ENCODE measurements at regions not wholly inside any gene's neighbourhood (a gene's known extent, or its start where the extent isn't known, plus 50 kb on each side); places are given as distances from the start of the nearest gene placed in this dataset.
"Not testable (repeated sequence)": the region's sequence is repeated elsewhere in the genome, so short reads cannot be mapped to it uniquely, and the experiment has no call there.

- H3K4me3 Mint-ChIP-seq; H3K36me3 Mint-ChIP-seq (ENCODE audit: low read depth); DNase-seq; H3K27me3 Mint-ChIP-seq; intact Hi-C loops (cut with micrococcal nuclease); H3K9me3 Mint-ChIP-seq: not testable (repeated sequence)
- Mint-ChIP-seq H3K4me1 (peaks cover 27% of the 10 kb centered on the region), H3K27ac (peak overlapping the region; percentile 60)
Measured at GRCh38 chr19:28434365-28434764, 778.6 kb downstream of the UQCRFS1 start.

GRCh38 chr19:28433166-28433565, 779.8 kb downstream of the UQCRFS1 start:
- DNase-seq; H3K27me3 Mint-ChIP-seq; H3K36me3 Mint-ChIP-seq (ENCODE audit: low read depth); intact Hi-C loops (cut with micrococcal nuclease); H3K4me3 Mint-ChIP-seq; H3K9me3 Mint-ChIP-seq; H3K27ac Mint-ChIP-seq: not testable (repeated sequence)
- H3K4me1 Mint-ChIP-seq, result peaks cover 29% of the 10 kb centered on the region

GRCh38 chr19:28430214-28430613, 782.7 kb downstream of the UQCRFS1 start:
- Mint-ChIP-seq H3K9me3 (peaks cover 8% of the 10 kb centered on the region), H3K36me3 (ENCODE audit: low read depth) (peaks cover 2% of the 10 kb centered on the region), H3K4me1 (peaks cover 18% of the 10 kb centered on the region), H3K27me3 (no peaks in the 10 kb centered on the region), H3K27ac (no peak overlapping the region), H3K4me3 (no peak overlapping the region)
- no peak for DNase-seq
- intact Hi-C loops (cut with micrococcal nuclease), result no loop called here

GRCh38 chr19:28429356-28429755, 783.6 kb downstream of the UQCRFS1 start:
- no peak overlapping the region for H3K27ac Mint-ChIP-seq
- no peak overlapping the region for H3K4me3 Mint-ChIP-seq

GRCh38 chr19:28428663-28429348, 784.1 kb downstream of the UQCRFS1 start:
- Mint-ChIP-seq H3K4me1 (peaks cover 18% of the 10 kb centered on the region), H3K27ac (no peak overlapping the region)

More at GRCh38 chr19:28429356-28429755, 783.6 kb downstream of the UQCRFS1 start:
- peaks cover 15% of the 10 kb centered on the region for H3K4me1 Mint-ChIP-seq
- intact Hi-C loops (cut with micrococcal nuclease), result no loop called here
- no peaks in the 10 kb centered on the region for H3K27me3 Mint-ChIP-seq
- H3K9me3 Mint-ChIP-seq, result peaks cover 8% of the 10 kb centered on the region
- no peak for DNase-seq
- peaks cover 2% of the 10 kb centered on the region for H3K36me3 Mint-ChIP-seq (ENCODE audit: low read depth)

GRCh38 chr19:28427376-28428083, 785.4 kb downstream of the UQCRFS1 start:
- no peaks in the 10 kb centered on the region for H3K36me3 Mint-ChIP-seq (ENCODE audit: low read depth)
- no peak overlapping the region for H3K27ac Mint-ChIP-seq
- intact Hi-C loops (cut with micrococcal nuclease), result no loop called here
- no peaks in the 10 kb centered on the region for H3K27me3 Mint-ChIP-seq
- no peak overlapping the region for H3K4me3 Mint-ChIP-seq
- H3K4me1 Mint-ChIP-seq, result peaks cover 18% of the 10 kb centered on the region
- peaks cover 8% of the 10 kb centered on the region for H3K9me3 Mint-ChIP-seq
- DNase-seq, result no peak

More at GRCh38 chr19:28428663-28429348, 784.1 kb downstream of the UQCRFS1 start:
- peaks cover 8% of the 10 kb centered on the region for H3K9me3 Mint-ChIP-seq
- H3K27me3 Mint-ChIP-seq, result no peaks in the 10 kb centered on the region
- intact Hi-C loops (cut with micrococcal nuclease), result no loop called here
- no peak for DNase-seq
- no peak overlapping the region for H3K4me3 Mint-ChIP-seq
- peaks cover 2% of the 10 kb centered on the region for H3K36me3 Mint-ChIP-seq (ENCODE audit: low read depth)

- DNase-seq, result no peak
- H3K27ac Mint-ChIP-seq, result no peak overlapping the region
- H3K27me3 Mint-ChIP-seq, result no peaks in the 10 kb centered on the region
- no peaks in the 10 kb centered on the region for H3K36me3 Mint-ChIP-seq (ENCODE audit: low read depth)
- H3K4me3 Mint-ChIP-seq, result no peak overlapping the region
- peaks cover 3% of the 10 kb centered on the region for H3K9me3 Mint-ChIP-seq
- peaks cover 21% of the 10 kb centered on the region for H3K4me1 Mint-ChIP-seq
- intact Hi-C loops (cut with micrococcal nuclease), result no loop called here
Measured at GRCh38 chr19:28426730-28427225, 786.2 kb downstream of the UQCRFS1 start.

GRCh38 chr19:28426110-28426729, 786.7 kb downstream of the UQCRFS1 start:
- no peaks in the 10 kb centered on the region for H3K27me3 Mint-ChIP-seq
- no peak for DNase-seq
- no peak overlapping the region for H3K27ac Mint-ChIP-seq
- no peaks in the 10 kb centered on the region for H3K9me3 Mint-ChIP-seq
- intact Hi-C loops (cut with micrococcal nuclease), result no loop called here
- no peak overlapping the region for H3K4me3 Mint-ChIP-seq
- peaks cover 21% of the 10 kb centered on the region for H3K4me1 Mint-ChIP-seq
- no peaks in the 10 kb centered on the region for H3K36me3 Mint-ChIP-seq (ENCODE audit: low read depth)

GRCh38 chr19:28425046-28425931, 787.7 kb downstream of the UQCRFS1 start:
- DNase-seq, result no peak
- Mint-ChIP-seq H3K4me1 (peaks cover 21% of the 10 kb centered on the region), H3K27ac (no peak overlapping the region), H3K36me3 (ENCODE audit: low read depth) (no peaks in the 10 kb centered on the region), H3K9me3 (no peaks in the 10 kb centered on the region), H3K27me3 (no peaks in the 10 kb centered on the region), H3K4me3 (no peak overlapping the region)
- intact Hi-C loops (cut with micrococcal nuclease), result no loop called here

- H3K4me1 Mint-ChIP-seq, result peaks cover 23% of the 10 kb centered on the region
- H3K4me3 Mint-ChIP-seq, result no peak overlapping the region
- no peaks in the 10 kb centered on the region for H3K27me3 Mint-ChIP-seq
- no peaks in the 10 kb centered on the region for H3K9me3 Mint-ChIP-seq
- no peak overlapping the region for H3K27ac Mint-ChIP-seq
- DNase-seq, result no peak
- no peaks in the 10 kb centered on the region for H3K36me3 Mint-ChIP-seq (ENCODE audit: low read depth)
- intact Hi-C loops (cut with micrococcal nuclease), result no loop called here
Measured at GRCh38 chr19:28424662-28425045, 788.3 kb downstream of the UQCRFS1 start.

- Mint-ChIP-seq H3K9me3 (no peaks in the 10 kb centered on the region), H3K27me3 (no peaks in the 10 kb centered on the region), H3K27ac (no peak overlapping the region), H3K4me3 (no peak overlapping the region), H3K4me1 (peaks cover 23% of the 10 kb centered on the region), H3K36me3 (ENCODE audit: low read depth) (no peaks in the 10 kb centered on the region)
- intact Hi-C loops (cut with micrococcal nuclease), result no loop called here
- no peak for DNase-seq
Measured at GRCh38 chr19:28424077-28424476, 788.9 kb downstream of the UQCRFS1 start.

GRCh38 chr19:28422791-28423650, 789.9 kb downstream of the UQCRFS1 start:
- intact Hi-C loops (cut with micrococcal nuclease), result no loop called here
- H3K4me3 Mint-ChIP-seq, result no peak overlapping the region
- no peak for DNase-seq
- no peaks in the 10 kb centered on the region for H3K36me3 Mint-ChIP-seq (ENCODE audit: low read depth)
- no peaks in the 10 kb centered on the region for H3K27me3 Mint-ChIP-seq
- H3K27ac Mint-ChIP-seq, result no peak overlapping the region
- peaks cover 21% of the 10 kb centered on the region for H3K4me1 Mint-ChIP-seq
- H3K9me3 Mint-ChIP-seq, result no peaks in the 10 kb centered on the region

GRCh38 chr19:28422046-28422445, 790.9 kb downstream of the UQCRFS1 start:
- DNase-seq, result no peak
- no peaks in the 10 kb centered on the region for H3K27me3 Mint-ChIP-seq
- H3K27ac Mint-ChIP-seq, result no peak overlapping the region
- H3K4me1 Mint-ChIP-seq, result peaks cover 15% of the 10 kb centered on the region
- intact Hi-C loops (cut with micrococcal nuclease), result no loop called here
- no peaks in the 10 kb centered on the region for H3K36me3 Mint-ChIP-seq (ENCODE audit: low read depth)
- H3K9me3 Mint-ChIP-seq, result no peaks in the 10 kb centered on the region
- H3K4me3 Mint-ChIP-seq, result no peak overlapping the region

All from activated CD4-positive, alpha-beta T cell treated with anti-CD3 and anti-CD28 coated beads, Interleukin-2, amount 10 ng/mL, durations not matched to agents 24 days and 14 days (primary cell).